HepG2 (cell line): ENCODE measurements at regions not wholly inside any gene's neighbourhood (a gene's known extent, or its start where the extent isn't known, plus 50 kb on each side); places are given as distances from the start of the nearest gene placed in this dataset.

Source experiments
- ATAC-seq: fragments of 200-7000 bp; cut with Tn5 transposase; 3 replicates; pipeline ENCODE4 v1.9.1; 2020; ENCODE audit warnings: mild to moderate bottlenecking, moderate library complexity
- BruUV-seq: library from RNA; stranded (reverse); fragments of 400-500 nt; replicated peaks from 2 replicates; lab custom pipeline; 2021; lab: Mats Ljungman, UMichigan
- CTCF ChIA-PET: fragments of 300-600 bp; formaldehyde crosslinking; extraction: SDS; loops from one replicate; lab custom pipeline; 2021; ENCODE audit warnings: low total read pairs, inconsistent platforms, low intra/inter-chr PET ratio; lab: Yijun Ruan, JAX
- POLR2A ChIA-PET: fragments of 350-600 bp; sonication (Branson Sonifier 250); formaldehyde crosslinking; loops from one replicate; lab custom pipeline; 2020; ENCODE audit warnings: antibody characterized with exemption, inconsistent platforms; lab: Yijun Ruan, JAX
- DNase-seq: peaks from one replicate; pipeline ENCODE4 v3.0.0-alpha.2; 2015; ENCODE audit warnings: low spot score
- FAIRE-seq: peaks from 3 replicates; lab custom pipeline; 2011; peaks lifted over from hg19 to GRCh38; lab: Jason Lieb, UNC
- H2AFZ ChIP-seq: one replicate; pipeline ENCODE4 v1.6.1; 2011; ENCODE audit warnings: low read length, inconsistent platforms
- H3K27ac ChIP-seq: fragments of 300-600 bp; 3 replicates; pipeline ENCODE4 v1.8.0; 2011; ENCODE audit warnings: mixed run types, mild to moderate bottlenecking, mixed read lengths, low read length, inconsistent platforms; ENCODE audit not compliant: insufficient read depth; ENCODE audit errors: extremely low read length
- H3K27me3 ChIP-seq, 2 experiments: fragments of 200-600 bp in 1 of 2; 2 replicates in 1 of 2; 3 replicates in 1 of 2; pipeline versions ENCODE4 v1.6.0 to v1.8.0; 2011; ENCODE audit warnings: low read length in 2 of 2, mild to moderate bottlenecking in 2 of 2, moderate library complexity in 2 of 2, inconsistent platforms in 1 of 2; ENCODE audit not compliant: insufficient read depth in 2 of 2, control insufficient read depth in 1 of 2
- H3K36me3 ChIP-seq, 2 experiments: fragments of 200-600 bp in 1 of 2; replicated peaks in 1 of 2; 2 replicates in 1 of 2; 3 replicates in 1 of 2; pipeline versions ENCODE4 v1.5.1 to v1.8.0; 2011; ENCODE audit warnings: low read length in 2 of 2, inconsistent platforms in 1 of 2; ENCODE audit not compliant: insufficient read depth in 2 of 2, control insufficient read depth in 1 of 2
- H3K4me1 ChIP-seq: 2 replicates; pipeline ENCODE4 v1.5.1; 2012; ENCODE audit warnings: low read length, inconsistent platforms; ENCODE audit not compliant: insufficient read depth
- H3K4me2 ChIP-seq: 2 replicates; pipeline ENCODE4 v1.6.0; 2011; ENCODE audit warnings: low read depth, low read length, inconsistent platforms
- H3K4me3 ChIP-seq, 3 experiments: fragments of 200-600 bp in 1 of 3; sonication (generic), shearing (Covaris generic) in 1 of 3; replicated peaks in 1 of 3; 2 replicates each; pipeline ENCODE4 v1.5.1; 2011 to 2016; ENCODE audit warnings: low read length in 3 of 3, inconsistent platforms in 2 of 3, low read depth in 2 of 3, mild to moderate bottlenecking in 2 of 3, control low read depth in 1 of 3, mixed read lengths in 1 of 3; ENCODE audit not compliant: insufficient read depth in 1 of 3
- H3K79me2 ChIP-seq: one replicate; pipeline ENCODE4 v1.6.1; 2011; ENCODE audit warnings: low read length, inconsistent platforms; ENCODE audit not compliant: insufficient read depth
- H3K9ac ChIP-seq: 2 replicates; pipeline ENCODE4 v1.6.0; 2011; ENCODE audit warnings: mild to moderate bottlenecking, low read depth, low read length, inconsistent platforms; ENCODE audit not compliant: insufficient read depth
- H3K9me3 ChIP-seq: 2 replicates; pipeline ENCODE4 v1.5.1; 2012; ENCODE audit warnings: mild to moderate bottlenecking, low read length
- H4K20me1 ChIP-seq: 2 replicates; pipeline ENCODE4 v1.6.0; 2011; ENCODE audit warnings: inconsistent platforms, mild to moderate bottlenecking, low read length, moderate library complexity; ENCODE audit not compliant: insufficient read depth
- BHLHE40 ChIP-seq: IDR thresholded peaks from 2 replicates; pipeline ENCODE4 v1.6.1; 2011; ENCODE audit warnings: low read length, improper control_type of control experiment
- FOXM1 ChIP-seq: sonication (generic); formaldehyde crosslinking; IDR thresholded peaks from 2 replicates; pipeline ENCODE4 v1.5.0; 2020; ENCODE audit warnings: missing genetic modification reagents
- PCBP1 ChIP-seq: fragments of 200-400 bp; formaldehyde crosslinking; IDR thresholded peaks from 2 replicates; pipeline ENCODE4 v1.6.1; 2017; ENCODE audit warnings: mild to moderate bottlenecking, low read depth, low read length, borderline replicate concordance
- PHB2 ChIP-seq: fragments of 450-650 bp; IDR thresholded peaks from 2 replicates; pipeline ENCODE4 v1.6.1; 2018; ENCODE audit not compliant: partially characterized antibody
- SMARCC2 ChIP-seq: fragments of 450-650 bp; IDR thresholded peaks from 2 replicates; pipeline ENCODE4 v1.6.1; 2017; ENCODE audit warnings: antibody characterized with exemption, mild to moderate bottlenecking
- TSC22D2 ChIP-seq: sonication (generic); formaldehyde crosslinking; IDR thresholded peaks from 2 replicates; pipeline ENCODE4 v1.5.1; 2020; ENCODE audit warnings: missing genetic modification reagents, mild to moderate bottlenecking, borderline replicate concordance
- ZFP36L1 ChIP-seq: sonication (generic); formaldehyde crosslinking; IDR thresholded peaks from 2 replicates; pipeline ENCODE4 v1.8.0; 2022; ENCODE audit warnings: mild to moderate bottlenecking, missing genetic modification reagents, moderate library complexity
- ZNF225 ChIP-seq: sonication (generic); formaldehyde crosslinking; IDR thresholded peaks from 2 replicates; pipeline ENCODE4 v1.4.0; 2020; ENCODE audit warnings: mild to moderate bottlenecking, missing genetic modification reagents
- ZNF567 ChIP-seq: sonication (generic); formaldehyde crosslinking; IDR thresholded peaks from 2 replicates; pipeline ENCODE4 v1.8.1; 2023; ENCODE audit warnings: mild to moderate bottlenecking, missing genetic modification reagents, borderline replicate concordance
- ZNF83 ChIP-seq: sonication (generic); formaldehyde crosslinking; IDR thresholded peaks from 2 replicates; pipeline ENCODE4 v1.4.0; 2020; ENCODE audit warnings: missing genetic modification reagents, mild to moderate bottlenecking, borderline replicate concordance
- WGBS: methylation state at CpG from one replicate; pipeline ENCODE4 v1.1.6; 2017; ENCODE audit warnings: low lambda C conversion rate; 5-methylcytosine and 5-hydroxymethylcytosine counted together
- in situ Hi-C: cut with HindIII; loops from 2 replicates; pipeline ENCODE4 v1.10.0; 2017; ENCODE audit warnings: low pct_unique_long_range_greater_than_20kb; ENCODE audit not compliant: extremely low pct_ligation_motif_present
- intact Hi-C: fragments of 100-400 bp; cut with micrococcal nuclease; formaldehyde crosslinking; loops from one replicate; pipeline ENCODE4 v1.10.0; 2022; ENCODE audit not compliant: unreplicated experiment
- TF ChIP-seq, protein P1 (sequence below): sonication (generic); formaldehyde crosslinking; IDR thresholded peaks from 2 replicates; pipeline ENCODE4 v1.4.0; 2020; ENCODE audit warnings: missing genetic modification reagents, borderline replicate concordance
- TF ChIP-seq, protein P2 (sequence below): sonication (generic); formaldehyde crosslinking; IDR thresholded peaks from 2 replicates; pipeline ENCODE4 v1.8.0; 2022; ENCODE audit warnings: missing genetic modification reagents, mild to moderate bottlenecking, inconsistent platforms, borderline replicate concordance
- TF ChIP-seq, protein P3 (sequence below): sonication (generic); formaldehyde crosslinking; IDR thresholded peaks from 2 replicates; pipeline ENCODE4 v1.4.0; 2020; ENCODE audit warnings: mild to moderate bottlenecking, missing genetic modification reagents

DNA sequence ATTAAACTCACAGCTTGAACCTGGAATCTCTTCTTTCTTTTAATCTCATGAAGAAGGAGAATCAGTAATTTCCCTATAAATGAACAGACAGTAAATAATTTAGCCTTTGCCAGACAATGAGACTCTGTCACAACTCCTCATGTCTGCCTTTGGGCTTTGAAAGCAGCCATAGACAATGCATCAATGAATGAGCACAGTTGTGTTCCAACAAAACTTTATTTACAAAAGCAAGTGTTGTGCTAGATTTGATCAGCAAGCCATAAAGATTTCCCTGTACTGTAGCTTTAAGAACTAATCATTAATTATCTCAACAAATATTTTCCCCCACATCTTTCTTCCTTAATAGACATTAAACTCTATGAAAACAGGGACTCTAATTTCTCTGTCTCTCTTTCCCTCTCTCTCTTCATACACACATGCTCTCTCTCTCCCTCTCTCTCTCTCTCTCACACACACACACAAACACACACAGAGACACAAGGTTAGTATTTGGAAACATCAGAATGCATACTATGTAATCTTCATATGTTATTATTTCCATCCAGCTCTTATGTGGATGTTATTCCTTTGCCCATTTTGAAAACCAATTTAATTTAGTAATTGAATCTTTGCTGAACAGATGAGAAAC lies 1209.8 kb upstream of the CDH6 start:
- Histone ChIP-seq H3K4me1 (no peaks in the 10 kb centered on the region), H3K4me2 (no peak overlapping the region), H3K9ac (no peak overlapping the region), H3K27me3 (no peaks in the 10 kb centered on the region), H3K79me2 (no peaks in the 10 kb centered on the region), H3K9me3 (no peaks in the 10 kb centered on the region), H2AFZ (no peak overlapping the region), H4K20me1 (no peaks in the 10 kb centered on the region), H3K27ac (no peak overlapping the region), H3K4me3 (no peak overlapping the region), H3K36me3 (no peaks in the 10 kb centered on the region)
- POLR2A ChIA-PET: no interaction called here
- DNase-seq: no peak
- CTCF ChIA-PET: no interaction called here
- TF ChIP-seq ZNF225 (CRISPR knock-in tag) (no peak), TSC22D2 (CRISPR knock-in tag) (no peak), SMARCC2 (no peak), ZFP36L1 (CRISPR knock-in tag) (no peak)
- in situ Hi-C loops: no loop called here
- intact Hi-C loops: no loop called here
- no peak for ATAC-seq
- BruUV-seq: no TSS peak
- no peak for FAIRE-seq

DNA sequence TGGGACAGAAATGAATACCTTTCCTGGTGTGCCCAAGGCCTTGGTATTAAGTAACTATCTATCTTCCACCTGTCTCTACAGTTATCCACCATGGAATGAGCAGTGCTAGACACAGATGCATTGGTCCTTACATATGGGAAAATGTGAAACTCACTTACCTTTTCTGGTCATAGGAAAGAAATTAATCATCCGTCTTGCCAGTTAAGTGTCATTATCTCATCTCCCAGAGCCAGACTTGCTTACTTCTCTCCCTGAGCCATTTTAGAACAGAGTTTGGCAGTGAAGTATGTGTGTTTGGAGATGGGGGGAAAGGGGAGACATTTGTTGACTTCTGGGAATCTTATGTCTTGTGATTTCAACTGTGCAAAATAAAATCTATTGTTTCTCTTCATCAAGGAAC lies 1211.0 kb upstream of the CDH6 start:
- Histone ChIP-seq H3K4me2 (no peak overlapping the region), H3K9me3 (no peaks in the 10 kb centered on the region), H3K36me3 (no peaks in the 10 kb centered on the region), H3K4me3 (no peak overlapping the region), H3K27me3 (no peaks in the 10 kb centered on the region), H3K79me2 (no peaks in the 10 kb centered on the region), H3K9ac (no peak overlapping the region), H3K27ac (no peak overlapping the region), H2AFZ (no peak overlapping the region), H3K4me1 (no peaks in the 10 kb centered on the region), H4K20me1 (no peaks in the 10 kb centered on the region)
- ChIA-PET POLR2A (no interaction called here), CTCF (no interaction called here)
- BruUV-seq: no TSS peak
- no peak for FAIRE-seq
- WGBS: 0% methylated on average over 1 of the region's 1 CpG
- intact Hi-C loops: no loop called here
- in situ Hi-C loops: no loop called here
- no peak for DNase-seq
- no peak for ATAC-seq
- TF ChIP-seq ZNF83 (CRISPR knock-in tag) (no peak), FOXM1 (CRISPR knock-in tag) (no peak), PHB2 (no peak), ZNF567 (CRISPR knock-in tag) (no peak), PCBP1 (no peak), BHLHE40 (no peak)
- TF ChIP-seq, protein P1, sequence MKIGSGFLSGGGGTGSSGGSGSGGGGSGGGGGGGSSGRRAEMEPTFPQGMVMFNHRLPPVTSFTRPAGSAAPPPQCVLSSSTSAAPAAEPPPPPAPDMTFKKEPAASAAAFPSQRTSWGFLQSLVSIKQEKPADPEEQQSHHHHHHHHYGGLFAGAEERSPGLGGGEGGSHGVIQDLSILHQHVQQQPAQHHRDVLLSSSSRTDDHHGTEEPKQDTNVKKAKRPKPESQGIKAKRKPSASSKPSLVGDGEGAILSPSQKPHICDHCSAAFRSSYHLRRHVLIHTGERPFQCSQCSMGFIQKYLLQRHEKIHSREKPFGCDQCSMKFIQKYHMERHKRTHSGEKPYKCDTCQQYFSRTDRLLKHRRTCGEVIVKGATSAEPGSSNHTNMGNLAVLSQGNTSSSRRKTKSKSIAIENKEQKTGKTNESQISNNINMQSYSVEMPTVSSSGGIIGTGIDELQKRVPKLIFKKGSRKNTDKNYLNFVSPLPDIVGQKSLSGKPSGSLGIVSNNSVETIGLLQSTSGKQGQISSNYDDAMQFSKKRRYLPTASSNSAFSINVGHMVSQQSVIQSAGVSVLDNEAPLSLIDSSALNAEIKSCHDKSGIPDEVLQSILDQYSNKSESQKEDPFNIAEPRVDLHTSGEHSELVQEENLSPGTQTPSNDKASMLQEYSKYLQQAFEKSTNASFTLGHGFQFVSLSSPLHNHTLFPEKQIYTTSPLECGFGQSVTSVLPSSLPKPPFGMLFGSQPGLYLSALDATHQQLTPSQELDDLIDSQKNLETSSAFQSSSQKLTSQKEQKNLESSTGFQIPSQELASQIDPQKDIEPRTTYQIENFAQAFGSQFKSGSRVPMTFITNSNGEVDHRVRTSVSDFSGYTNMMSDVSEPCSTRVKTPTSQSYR (CRISPR knock-in tag): no peak
- TF ChIP-seq, protein P2, sequence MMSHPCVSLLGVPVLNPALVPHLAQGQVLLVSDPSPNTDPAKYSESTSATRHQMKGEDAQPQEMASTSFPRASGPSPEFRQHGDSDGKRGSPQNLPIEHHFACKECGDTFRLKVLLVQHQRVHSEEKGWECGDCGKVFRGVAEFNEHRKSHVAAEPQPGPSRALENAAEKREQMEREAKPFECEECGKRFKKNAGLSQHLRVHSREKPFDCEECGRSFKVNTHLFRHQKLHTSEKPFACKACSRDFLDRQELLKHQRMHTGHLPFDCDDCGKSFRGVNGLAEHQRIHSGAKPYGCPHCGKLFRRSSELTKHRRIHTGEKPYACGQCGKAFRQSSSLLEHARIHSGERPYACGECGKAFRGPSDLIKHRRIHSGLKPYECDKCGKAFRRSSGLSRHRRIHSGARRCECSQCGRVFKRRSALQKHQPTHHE (CRISPR knock-in tag): no peak
- TF ChIP-seq, protein P3, sequence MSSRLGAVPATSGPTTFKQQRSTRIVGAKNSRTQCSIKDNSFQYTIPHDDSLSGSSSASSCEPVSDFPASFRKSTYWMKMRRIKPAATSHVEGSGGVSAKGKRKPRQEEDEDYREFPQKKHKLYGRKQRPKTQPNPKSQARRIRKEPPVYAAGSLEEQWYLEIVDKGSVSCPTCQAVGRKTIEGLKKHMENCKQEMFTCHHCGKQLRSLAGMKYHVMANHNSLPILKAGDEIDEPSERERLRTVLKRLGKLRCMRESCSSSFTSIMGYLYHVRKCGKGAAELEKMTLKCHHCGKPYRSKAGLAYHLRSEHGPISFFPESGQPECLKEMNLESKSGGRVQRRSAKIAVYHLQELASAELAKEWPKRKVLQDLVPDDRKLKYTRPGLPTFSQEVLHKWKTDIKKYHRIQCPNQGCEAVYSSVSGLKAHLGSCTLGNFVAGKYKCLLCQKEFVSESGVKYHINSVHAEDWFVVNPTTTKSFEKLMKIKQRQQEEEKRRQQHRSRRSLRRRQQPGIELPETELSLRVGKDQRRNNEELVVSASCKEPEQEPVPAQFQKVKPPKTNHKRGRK (CRISPR knock-in tag): no peak
